ENCODE measurements at regions not wholly inside any gene's neighbourhood (a gene's known extent, or its start where the extent isn't known, plus 50 kb on each side); places are given as distances from the start of the nearest gene placed in this dataset.

- no peak overlapping the region for H3K27ac Mint-ChIP-seq (ENCODE audit: unreplicated experiment)
- H3K27me3 Mint-ChIP-seq (ENCODE audit: unreplicated experiment), result no peaks in the 10 kb centered on the region
- no peaks in the 10 kb centered on the region for H3K36me3 Mint-ChIP-seq (ENCODE audit: unreplicated experiment)
- H3K4me1 Mint-ChIP-seq (ENCODE audit: unreplicated experiment), result peaks cover 5% of the 10 kb centered on the region
- no peaks in the 10 kb centered on the region for H3K9me3 Mint-ChIP-seq (ENCODE audit: unreplicated experiment)
- no peak for TF ChIP-seq CTCF (IDR thresholded peaks at IDR 0.05)
- H3K4me3 Mint-ChIP-seq (ENCODE audit: unreplicated experiment), result no peak overlapping the region
- no peak for DNase-seq (ENCODE audit: extremely low spot score, unreplicated experiment)
Measured at GRCh38 chr7:36018816-36019484, 134.1 kb upstream of the EEPD1 start.

- no peaks in the 10 kb centered on the region for H3K36me3 Mint-ChIP-seq (ENCODE audit: unreplicated experiment)
- H3K27me3 Mint-ChIP-seq (ENCODE audit: unreplicated experiment), result peaks cover 5% of the 10 kb centered on the region
Measured at GRCh38 chr7:36019538-36019937, 133.5 kb upstream of the EEPD1 start.

GRCh38 chr7:36019980-36020379 is 133.1 kb upstream of the EEPD1 start:
- H3K27me3 Mint-ChIP-seq (ENCODE audit: unreplicated experiment), result peaks cover 10% of the 10 kb centered on the region
- peaks cover 5% of the 10 kb centered on the region for H3K4me1 Mint-ChIP-seq (ENCODE audit: unreplicated experiment)
- H3K27ac Mint-ChIP-seq (ENCODE audit: unreplicated experiment), result no peak overlapping the region
- H3K4me3 Mint-ChIP-seq (ENCODE audit: unreplicated experiment), result no peak overlapping the region
- H3K9me3 Mint-ChIP-seq (ENCODE audit: unreplicated experiment), result no peaks in the 10 kb centered on the region
- DNase-seq (ENCODE audit: extremely low spot score, unreplicated experiment), result no peak
- no peaks in the 10 kb centered on the region for H3K36me3 Mint-ChIP-seq (ENCODE audit: unreplicated experiment)
- no peak for TF ChIP-seq CTCF (IDR thresholded peaks at IDR 0.05)

More at GRCh38 chr7:36019538-36019937, 133.5 kb upstream of the EEPD1 start:
- H3K4me3 Mint-ChIP-seq (ENCODE audit: unreplicated experiment), result no peak overlapping the region
- DNase-seq (ENCODE audit: extremely low spot score, unreplicated experiment), result no peak
- H3K27ac Mint-ChIP-seq (ENCODE audit: unreplicated experiment), result no peak overlapping the region
- TF ChIP-seq CTCF (IDR thresholded peaks at IDR 0.05), result no peak
- H3K9me3 Mint-ChIP-seq (ENCODE audit: unreplicated experiment), result no peaks in the 10 kb centered on the region
- peaks cover 5% of the 10 kb centered on the region for H3K4me1 Mint-ChIP-seq (ENCODE audit: unreplicated experiment)

- no peaks in the 10 kb centered on the region for H3K36me3 Mint-ChIP-seq (ENCODE audit: unreplicated experiment)
- DNase-seq (ENCODE audit: extremely low spot score, unreplicated experiment), result no peak
Measured at GRCh38 chr7:36021367-36021766, 131.7 kb upstream of the EEPD1 start.

More at GRCh38 chr7:36021367-36021766, 131.7 kb upstream of the EEPD1 start:
- Mint-ChIP-seq H3K27me3 (ENCODE audit: unreplicated experiment) (peaks cover 20% of the 10 kb centered on the region), H3K27ac (ENCODE audit: unreplicated experiment) (no peak overlapping the region), H3K4me1 (ENCODE audit: unreplicated experiment) (no peaks in the 10 kb centered on the region), H3K4me3 (ENCODE audit: unreplicated experiment) (no peak overlapping the region), H3K9me3 (ENCODE audit: unreplicated experiment) (no peaks in the 10 kb centered on the region)
- TF ChIP-seq CTCF (IDR thresholded peaks at IDR 0.05), result peak; percentile 44
